Activated CD4-positive, alpha-beta T cell treated with anti-CD3 and anti-CD28 coated beads for 36 hours (primary cell): ENCODE measurements at regions not wholly inside any gene's neighbourhood (a gene's known extent, or its start where the extent isn't known, plus 50 kb on each side); places are given as distances from the start of the nearest gene placed in this dataset.
A peak's percentile ranks its signal among the peaks of the same experiment; 100 is the strongest.

Source experiments
- ATAC-seq: fragments of 200-7000 bp; cut with Tn5 transposase; one replicate; pipeline ENCODE4 v1.10.0; 2021; ENCODE audit warnings: mild to moderate bottlenecking, moderate library complexity
- CTCF ChIA-PET: fragments of 350-600 bp; sonication (Branson Sonifier 250); formaldehyde crosslinking; loops from one replicate; lab custom pipeline; 2021; ENCODE audit warnings: antibody characterized with exemption; lab: Charles Lee
- POLR2A ChIA-PET: fragments of 350-600 bp; sonication (Branson Sonifier 250); formaldehyde crosslinking; loops from one replicate; lab custom pipeline; 2021; ENCODE audit warnings: antibody characterized with exemption, inconsistent platforms; lab: Charles Lee
- DNase-seq: peaks from one replicate; pipeline ENCODE4 v3.0.0-alpha.2; 2020
- H3K27ac Mint-ChIP-seq: one replicate; pipeline ENCODE4 v1.8.0; 2021; ENCODE audit warnings: mixed read lengths
- H3K27me3 Mint-ChIP-seq: one replicate; pipeline ENCODE4 v1.8.0; 2021; ENCODE audit warnings: mixed read lengths
- H3K36me3 Mint-ChIP-seq: one replicate; pipeline ENCODE4 v1.8.0; 2021; ENCODE audit warnings: low read depth, mixed read lengths
- H3K4me1 Mint-ChIP-seq: one replicate; pipeline ENCODE4 v1.8.0; 2021; ENCODE audit warnings: mixed read lengths
- H3K4me3 Mint-ChIP-seq: one replicate; pipeline ENCODE4 v1.8.0; 2021; ENCODE audit warnings: mild to moderate bottlenecking, moderate library complexity, mixed read lengths
- H3K9me3 Mint-ChIP-seq: one replicate; pipeline ENCODE4 v1.8.0; 2021; ENCODE audit warnings: low read depth, mixed read lengths
- intact Hi-C, 2 experiments: fragments of 100-400 bp; cut with DNase I in 1 of 2; cut with micrococcal nuclease in 1 of 2; formaldehyde crosslinking; loops; one replicate each; pipeline versions ENCODE4 v1.14.2 to v1.15.1; 2022 to 2024; cut with DNase I, micrococcal nuclease

DNA sequence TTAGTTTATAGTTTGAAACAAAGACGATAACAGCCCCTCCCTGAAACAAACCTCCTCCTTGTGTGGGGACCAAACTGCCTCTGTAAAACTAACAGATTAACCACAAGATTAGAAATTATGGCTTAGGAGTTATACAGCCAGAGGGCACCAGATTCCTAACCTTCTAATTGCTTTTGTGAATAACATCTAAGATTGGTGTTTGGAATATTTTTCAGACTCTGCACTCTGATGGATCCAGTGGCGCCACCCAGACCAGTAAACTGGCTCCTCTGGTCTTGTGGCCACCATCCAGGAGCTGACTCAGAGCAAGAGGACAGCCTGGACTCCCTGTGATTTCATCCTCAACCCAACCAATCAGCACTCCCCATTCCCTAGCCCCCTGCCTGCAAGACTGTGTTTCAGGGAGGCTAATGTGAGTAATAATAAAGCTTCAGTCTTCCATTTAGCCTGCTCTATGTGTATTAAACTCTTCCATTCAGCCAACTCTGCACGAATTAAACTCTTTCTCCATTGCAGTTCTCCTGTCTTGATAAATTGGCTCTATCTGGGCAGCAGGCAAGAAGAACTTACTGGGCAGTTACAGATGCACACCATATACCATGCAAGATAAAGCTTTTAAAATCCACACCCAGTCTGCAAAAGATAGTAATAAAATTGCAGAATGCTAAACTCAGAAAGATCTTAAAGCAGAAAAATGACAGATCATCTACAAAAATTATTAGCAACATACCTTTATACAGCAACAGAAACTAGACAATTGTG lies 58.5 kb upstream of the SLC22A16 start:
- POLR2A ChIA-PET: no interaction called here
- peaks cover 4% of the 10 kb centered on the region for H3K9me3 Mint-ChIP-seq
- no peaks in the 10 kb centered on the region for H3K27me3 Mint-ChIP-seq
- ATAC-seq (no peak), DNase-seq (no peak)
- no peak overlapping the region for H3K4me3 Mint-ChIP-seq
- intact Hi-C loops: no loop called here
- H3K4me1 Mint-ChIP-seq: peaks cover 39% of the 10 kb centered on the region
- CTCF ChIA-PET: no interaction called here
- H3K36me3 Mint-ChIP-seq: no peaks in the 10 kb centered on the region
- H3K27ac Mint-ChIP-seq: no peak overlapping the region

DNA sequence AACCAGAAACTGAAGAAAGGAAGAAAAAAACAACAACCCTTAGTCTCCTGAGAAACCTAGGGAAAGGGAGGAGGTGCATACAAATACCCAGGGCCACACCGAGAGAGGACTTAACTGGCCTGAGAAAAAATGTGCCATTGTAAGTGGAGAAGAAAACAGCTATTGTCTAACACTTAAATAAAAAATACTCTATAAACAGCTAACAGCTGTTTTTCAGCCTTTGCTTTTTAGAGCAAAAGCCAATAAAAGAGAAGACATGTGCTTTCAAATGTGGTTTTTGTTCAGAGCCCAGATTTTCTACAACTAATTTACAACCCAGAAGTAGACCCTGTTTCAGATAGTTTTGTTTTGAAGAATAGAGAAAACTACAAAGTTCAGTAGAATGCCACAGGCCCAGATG lies 56.0 kb upstream of the SLC22A16 start:
- no peak for ATAC-seq
- peaks cover 36% of the 10 kb centered on the region for H3K4me1 Mint-ChIP-seq
- POLR2A ChIA-PET: no interaction called here

GRCh38 chr6:110530671-110531070 lies 54.3 kb upstream of the SLC22A16 start:
- POLR2A ChIA-PET: no interaction called here
- Mint-ChIP-seq H3K4me1 (peaks cover 19% of the 10 kb centered on the region), H3K9me3 (no peaks in the 10 kb centered on the region), H3K27me3 (peaks cover 4% of the 10 kb centered on the region), H3K27ac (no peak overlapping the region), H3K36me3 (no peaks in the 10 kb centered on the region), H3K4me3 (no peak overlapping the region)
- CTCF ChIA-PET: no interaction called here
- DNase-seq (peak; percentile 16), ATAC-seq (peak; percentile 32)
- intact Hi-C loops: no loop called here

More for the DNA sequence above, 56.0 kb upstream of the SLC22A16 start:
- DNase-seq: no peak
- Mint-ChIP-seq H3K36me3 (no peaks in the 10 kb centered on the region), H3K9me3 (no peaks in the 10 kb centered on the region), H3K4me3 (no peak overlapping the region), H3K27me3 (peaks cover 4% of the 10 kb centered on the region), H3K27ac (no peak overlapping the region)
- intact Hi-C loops: no loop called here
- CTCF ChIA-PET: interaction anchor here (0.8 to 1.3 kb wide), 5 partner anchors 10 to 448 kb away, joined by 3 read pairs; no protein-coding TSS in a partner anchor

- no peak overlapping the region for H3K27ac Mint-ChIP-seq
- POLR2A ChIA-PET: interaction anchor here (0.6 kb wide), 1 partner anchor 154 kb away, joined by 4 read pairs; no protein-coding TSS in a partner anchor
- no peaks in the 10 kb centered on the region for H3K9me3 Mint-ChIP-seq
- peaks cover 4% of the 10 kb centered on the region for H3K27me3 Mint-ChIP-seq
- H3K4me3 Mint-ChIP-seq: no peak overlapping the region
- CTCF ChIA-PET: interaction anchor here (0.5 to 2.9 kb wide), 7 partner anchors 9 to 922 kb away, joined by 3 to 20 read pairs (median 3); no protein-coding TSS in a partner anchor
- peaks cover 16% of the 10 kb centered on the region for H3K4me1 Mint-ChIP-seq
- no peaks in the 10 kb centered on the region for H3K36me3 Mint-ChIP-seq
- intact Hi-C loops: loop anchor here (2.0 kb wide), 4 partner anchors 285 to 681 kb away; partner anchors contain the start of gene CDK19 (in 1 of the 2)
- ATAC-seq (no peak), DNase-seq (no peak)
Measured at GRCh38 chr6:110529907-110530306, 53.5 kb upstream of the SLC22A16 start.

- DNase-seq: no peak
- ChIA-PET CTCF (interaction anchor here (0.5 to 3.3 kb wide), 10 partner anchors 10 to 922 kb away, joined by 3 to 20 read pairs (median 4); no protein-coding TSS in a partner anchor), POLR2A (no interaction called here)
- ATAC-seq: no peak
- Mint-ChIP-seq H3K9me3 (no peaks in the 10 kb centered on the region), H3K4me3 (no peak overlapping the region), H3K36me3 (no peaks in the 10 kb centered on the region), H3K4me1 (peaks cover 10% of the 10 kb centered on the region), H3K27ac (no peak overlapping the region), H3K27me3 (peaks cover 4% of the 10 kb centered on the region)
- intact Hi-C loops: loop anchor here (2.0 kb wide), 4 partner anchors 285 to 681 kb away; partner anchors contain the start of gene CDK19 (in 1 of the 2)
Measured at GRCh38 chr6:110529355-110529754, 52.9 kb upstream of the SLC22A16 start.

DNA sequence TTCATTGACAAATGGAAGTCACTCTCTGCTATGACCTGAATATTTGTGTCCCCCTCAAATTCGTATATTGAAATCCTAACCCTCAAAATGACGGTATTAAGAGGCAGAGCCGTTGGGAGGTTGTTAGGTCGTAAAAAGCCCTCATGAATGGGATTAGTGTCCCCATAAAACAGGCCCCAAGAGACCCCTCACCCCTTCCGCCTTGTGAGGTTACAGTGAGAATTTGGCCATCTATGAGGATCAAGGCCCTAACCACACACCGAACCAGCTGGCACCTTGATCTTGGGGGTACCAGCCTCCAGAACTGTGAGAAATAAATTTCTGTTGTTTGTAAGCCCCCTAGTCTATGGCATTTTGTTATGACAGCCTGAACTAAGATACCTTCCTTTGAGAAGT lies 52.5 kb upstream of the SLC22A16 start:
- DNase-seq: no peak
- no peak for ATAC-seq
- ChIA-PET POLR2A (interaction anchor here (1.5 kb wide), 1 partner anchor 346 kb away, joined by 6 read pairs; the partner anchor contains the start of gene AMD1), CTCF (interaction anchor here (0.6 to 3.3 kb wide), 22 partner anchors 9 to 1134 kb away, joined by 3 to 20 read pairs (median 4); partner anchors contain the start of genes AMD1 and CDK19)
- intact Hi-C loops: loop anchor here (1.0 to 2.0 kb wide), 7 partner anchors 153 to 682 kb away; partner anchors contain the start of gene CDK19 (in 1 of the 2)
- no peaks in the 10 kb centered on the region for H3K9me3 Mint-ChIP-seq
- H3K27me3 Mint-ChIP-seq: peaks cover 4% of the 10 kb centered on the region
- peaks cover 9% of the 10 kb centered on the region for H3K4me1 Mint-ChIP-seq
- no peak overlapping the region for H3K27ac Mint-ChIP-seq
- no peak overlapping the region for H3K4me3 Mint-ChIP-seq
- H3K36me3 Mint-ChIP-seq: no peaks in the 10 kb centered on the region

GRCh38 chr6:110528101-110528929 lies 51.9 kb upstream of the SLC22A16 start:
- Mint-ChIP-seq H3K9me3 (no peaks in the 10 kb centered on the region), H3K36me3 (no peaks in the 10 kb centered on the region), H3K4me1 (peaks cover 9% of the 10 kb centered on the region), H3K4me3 (no peak overlapping the region), H3K27ac (no peak overlapping the region), H3K27me3 (peaks cover 4% of the 10 kb centered on the region)
- DNase-seq (peak; percentile 69), ATAC-seq (peak; percentile 77)
- CTCF ChIA-PET: interaction anchor here (0.6 to 3.3 kb wide), 26 partner anchors 8 to 1135 kb away, joined by 3 to 20 read pairs (median 4); partner anchors contain the start of genes AMD1 and CDK19
- POLR2A ChIA-PET: interaction anchor here (1.5 kb wide), 1 partner anchor 346 kb away, joined by 6 read pairs; the partner anchor contains the start of gene AMD1
- intact Hi-C loops: loop anchor here (1.0 to 2.0 kb wide), 7 partner anchors 154 to 682 kb away; partner anchors contain the start of gene CDK19 (in 1 of the 2)

- no peak overlapping the region for H3K4me3 Mint-ChIP-seq
- POLR2A ChIA-PET: interaction anchor here (1.5 kb wide), 1 partner anchor 347 kb away, joined by 6 read pairs; the partner anchor contains the start of gene AMD1
- DNase-seq (no peak), ATAC-seq (no peak)
- H3K27me3 Mint-ChIP-seq: peaks cover 4% of the 10 kb centered on the region
- no peaks in the 10 kb centered on the region for H3K9me3 Mint-ChIP-seq
- H3K27ac Mint-ChIP-seq: no peak overlapping the region
- peaks cover 9% of the 10 kb centered on the region for H3K4me1 Mint-ChIP-seq
- CTCF ChIA-PET: interaction anchor here (0.7 to 3.3 kb wide), 15 partner anchors 12 to 855 kb away, joined by 3 to 20 read pairs (median 4); no protein-coding TSS in a partner anchor
- no peaks in the 10 kb centered on the region for H3K36me3 Mint-ChIP-seq
- intact Hi-C loops: no loop called here
Measured at GRCh38 chr6:110527516-110527915, 51.1 kb upstream of the SLC22A16 start.

GRCh38 chr6:110526726-110527125 lies 50.3 kb upstream of the SLC22A16 start:
- POLR2A ChIA-PET: interaction anchor here (0.6 kb wide), 1 partner anchor 444 kb away, joined by 4 read pairs; no protein-coding TSS in a partner anchor
- Mint-ChIP-seq H3K36me3 (no peaks in the 10 kb centered on the region), H3K9me3 (no peaks in the 10 kb centered on the region), H3K27ac (no peak overlapping the region), H3K27me3 (peaks cover 4% of the 10 kb centered on the region), H3K4me3 (no peak overlapping the region), H3K4me1 (peaks cover 9% of the 10 kb centered on the region)
- DNase-seq: no peak
- CTCF ChIA-PET: interaction anchor here (1.1 to 3.3 kb wide), 4 partner anchors 14 to 456 kb away, joined by 3 to 17 read pairs (median 8); no protein-coding TSS in a partner anchor
- no peak for ATAC-seq
- intact Hi-C loops: no loop called here
